Upper lobe of left lung (tissue), 4 donors: ENCODE measurements at regions not wholly inside any gene's neighbourhood (a gene's known extent, or its start where the extent isn't known, plus 50 kb on each side); places are given as distances from the start of the nearest gene placed in this dataset.

Experiments used
- CTCF ChIP-seq, 6 experiments: fragments of 450-650 bp in 4 of 6; fragments of 200-600 bp in 2 of 6; sonication (generic) in 2 of 6; IDR thresholded peaks; one replicate each; pipeline ENCODE4 v1.5.1; 2016 to 2019; ENCODE audit warnings: antibody characterized with exemption in 6 of 6
- POLR2A ChIP-seq, 4 donors: fragments of 450-650 bp; IDR thresholded peaks; one replicate each; pipeline ENCODE4 v1.5.1; 2016 to 2017; ENCODE audit warnings: antibody characterized with exemption in 4 of 4, mild to moderate bottlenecking in 2 of 4

GRCh38 chr3:165507060-165507459 is 310.9 kb upstream of the SLITRK3 start:
- no peak for TF ChIP-seq CTCF (IDR thresholded peaks at IDR 0.05)
- no peak for TF ChIP-seq POLR2A (IDR thresholded peaks at IDR 0.05)
